SU-DHL-6 (cell line): ENCODE measurements at regions not wholly inside any gene's neighbourhood (a gene's known extent, or its start where the extent isn't known, plus 50 kb on each side); places are given as distances from the start of the nearest gene placed in this dataset.

Source experiments
- CTCF ChIP-seq: fragments of 200-600 bp; sonication (generic); IDR thresholded peaks from one replicate; pipeline ENCODE4 v1.5.1; 2017; ENCODE audit warnings: antibody characterized with exemption, mild to moderate bottlenecking, low read length, moderate library complexity; ENCODE audit not compliant: insufficient read depth, poor library complexity, severe bottlenecking
- EZH2phosphoT487 ChIP-seq: fragments of 200-600 bp; sonication (generic), shearing (Covaris generic); conservative IDR thresholded peaks from 2 replicates; pipeline ENCODE4 v1.6.1; 2018; ENCODE audit warnings: mild to moderate bottlenecking, antibody characterized with exemption, low read length, moderate library complexity, mixed read lengths

DNA sequence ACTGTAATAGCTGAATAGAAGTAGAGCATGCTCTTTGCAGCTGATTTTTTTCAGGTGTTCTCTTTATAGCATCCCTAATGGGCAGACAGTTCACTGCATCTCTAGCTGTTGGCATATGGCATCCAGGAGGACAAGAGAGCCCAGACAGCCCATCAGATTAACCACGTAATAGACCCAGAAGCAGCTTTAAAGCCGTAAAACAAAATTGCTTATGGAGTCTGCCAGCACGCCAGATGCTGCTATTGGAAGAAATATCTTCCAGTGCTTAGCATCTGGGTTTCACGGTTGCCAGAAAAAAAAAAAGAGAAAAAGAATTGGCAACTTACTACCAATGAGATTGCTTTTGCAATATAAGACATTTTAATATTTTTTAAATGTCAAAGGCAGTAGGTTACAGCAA lies 869.4 kb upstream of the NUDT12 start:
- no peak for TF ChIP-seq CTCF
- TF ChIP-seq EZH2phosphoT487, result no peak
